Activated CD8-positive, alpha-beta memory T cell treated with anti-CD3 and anti-CD28 coated beads for 48 hours (primary cell): ENCODE measurements at regions not wholly inside any gene's neighbourhood (a gene's known extent, or its start where the extent isn't known, plus 50 kb on each side); places are given as distances from the start of the nearest gene placed in this dataset.

Source experiments
- DNase-seq, 3 experiments: peaks; one replicate each; pipeline ENCODE4 v3.0.0-alpha.2; 2020; ENCODE audit warnings: low read depth in 2 of 3, low spot score in 2 of 3

GRCh38 chr20:39214828-39215227 lies 252.7 kb downstream of the DHX35 start:
- DNase-seq: no peak

GRCh38 chr20:39213476-39214145 lies 251.5 kb downstream of the DHX35 start:
- DNase-seq: no peak

- DNase-seq: no peak
Observed at GRCh38 chr20:39211060-39211748, 249.1 kb downstream of the DHX35 start.

GRCh38 chr20:39210341-39211036 lies 248.3 kb downstream of the DHX35 start:
- DNase-seq: no peak

- DNase-seq: no peak
Observed at GRCh38 chr20:39206899-39207564, 244.9 kb downstream of the DHX35 start.

GRCh38 chr20:39195582-39196021 lies 233.5 kb downstream of the DHX35 start:
- no peak for DNase-seq

- no peak for DNase-seq
Observed at GRCh38 chr20:39190666-39191570, 228.8 kb downstream of the DHX35 start.

- DNase-seq: no peak
Observed at GRCh38 chr20:39188266-39188765, 226.2 kb downstream of the DHX35 start.

- no peak for DNase-seq
Observed at GRCh38 chr20:39181490-39181889, 219.3 kb downstream of the DHX35 start.

- no peak for DNase-seq
Observed at GRCh38 chr20:39176457-39176856, 214.3 kb downstream of the DHX35 start.

GRCh38 chr20:39170896-39171463 lies 208.8 kb downstream of the DHX35 start:
- DNase-seq: no peak

- DNase-seq: no peak
Observed at GRCh38 chr20:39165099-39165498, 203.0 kb downstream of the DHX35 start.

- DNase-seq: no peak
Observed at GRCh38 chr20:39164642-39165041, 202.5 kb downstream of the DHX35 start.

- no peak for DNase-seq
Observed at GRCh38 chr20:39163993-39164392, 201.8 kb downstream of the DHX35 start.

GRCh38 chr20:39161900-39162299 lies 199.8 kb downstream of the DHX35 start:
- no peak for DNase-seq

- DNase-seq: no peak
Observed at GRCh38 chr20:39155971-39156370, 193.8 kb downstream of the DHX35 start.

- no peak for DNase-seq
Observed at GRCh38 chr20:39152742-39153141, 190.6 kb downstream of the DHX35 start.

GRCh38 chr20:39152126-39152525 lies 190.0 kb downstream of the DHX35 start:
- no peak for DNase-seq

GRCh38 chr20:39150501-39150900 lies 188.4 kb downstream of the DHX35 start:
- DNase-seq: no peak

- no peak for DNase-seq
Observed at GRCh38 chr20:39146394-39146793, 184.2 kb downstream of the DHX35 start.
